A673 (cell line): ENCODE measurements at regions not wholly inside any gene's neighbourhood (a gene's known extent, or its start where the extent isn't known, plus 50 kb on each side); places are given as distances from the start of the nearest gene placed in this dataset.

ENCODE experiments used
- CTCF ChIP-seq: fragments of 300-800, 200-600 bp; sonication (generic); conservative IDR thresholded peaks from 2 replicates; pipeline ENCODE4 v1.5.1; 2017; ENCODE audit warnings: low read depth, mild to moderate bottlenecking, antibody characterized with exemption, low read length, moderate library complexity, mixed read lengths
- EZH2 ChIP-seq: fragments of 200-600 bp; sonication (generic); IDR thresholded peaks from 2 replicates; pipeline ENCODE4 v1.6.1; 2017; ENCODE audit warnings: borderline replicate concordance, low read depth, mild to moderate bottlenecking, mixed read lengths, antibody characterized with exemption, low read length; ENCODE audit not compliant: poor library complexity, severe bottlenecking

GRCh38 chr4:14700544-14700943 is 301.7 kb upstream of the CPEB2 start:
- TF ChIP-seq CTCF (no peak), EZH2 (no peak)
